ENCODE measurements at regions not wholly inside any gene's neighbourhood (a gene's known extent, or its start where the extent isn't known, plus 50 kb on each side); places are given as distances from the start of the nearest gene placed in this dataset.
A peak's percentile ranks its signal among the peaks of the same experiment; 100 is the strongest.

DNA sequence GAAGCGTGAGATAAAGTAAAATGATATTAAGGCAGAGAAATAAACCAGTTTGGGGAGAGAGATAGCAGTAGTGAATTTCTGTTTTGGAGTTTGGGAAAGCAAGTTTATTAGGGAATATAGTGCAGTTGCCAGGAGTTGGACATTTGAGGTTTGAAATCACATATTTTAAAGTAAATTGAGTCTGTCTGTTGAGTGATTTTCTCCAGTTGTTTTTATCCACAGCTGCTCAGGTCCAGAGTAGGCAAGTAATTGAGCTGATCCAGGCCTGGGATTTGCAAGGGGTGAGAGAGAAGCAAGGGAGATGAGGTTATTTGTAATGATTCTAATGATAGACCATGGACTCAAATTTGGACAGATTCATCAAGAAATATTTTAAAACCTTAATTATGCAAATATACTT lies 481.9 kb downstream of the UTRN start:
- no peak overlapping the region for H3K4me3 ChIP-seq (ENCODE audit: low read length)
- DNase-seq (ENCODE audit: low read depth) = no peak
- TF ChIP-seq, protein P1, sequence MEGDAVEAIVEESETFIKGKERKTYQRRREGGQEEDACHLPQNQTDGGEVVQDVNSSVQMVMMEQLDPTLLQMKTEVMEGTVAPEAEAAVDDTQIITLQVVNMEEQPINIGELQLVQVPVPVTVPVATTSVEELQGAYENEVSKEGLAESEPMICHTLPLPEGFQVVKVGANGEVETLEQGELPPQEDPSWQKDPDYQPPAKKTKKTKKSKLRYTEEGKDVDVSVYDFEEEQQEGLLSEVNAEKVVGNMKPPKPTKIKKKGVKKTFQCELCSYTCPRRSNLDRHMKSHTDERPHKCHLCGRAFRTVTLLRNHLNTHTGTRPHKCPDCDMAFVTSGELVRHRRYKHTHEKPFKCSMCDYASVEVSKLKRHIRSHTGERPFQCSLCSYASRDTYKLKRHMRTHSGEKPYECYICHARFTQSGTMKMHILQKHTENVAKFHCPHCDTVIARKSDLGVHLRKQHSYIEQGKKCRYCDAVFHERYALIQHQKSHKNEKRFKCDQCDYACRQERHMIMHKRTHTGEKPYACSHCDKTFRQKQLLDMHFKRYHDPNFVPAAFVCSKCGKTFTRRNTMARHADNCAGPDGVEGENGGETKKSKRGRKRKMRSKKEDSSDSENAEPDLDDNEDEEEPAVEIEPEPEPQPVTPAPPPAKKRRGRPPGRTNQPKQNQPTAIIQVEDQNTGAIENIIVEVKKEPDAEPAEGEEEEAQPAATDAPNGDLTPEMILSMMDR (conservative IDR thresholded peaks at IDR 0.05; ENCODE audit: low read length) = no peak

DNA sequence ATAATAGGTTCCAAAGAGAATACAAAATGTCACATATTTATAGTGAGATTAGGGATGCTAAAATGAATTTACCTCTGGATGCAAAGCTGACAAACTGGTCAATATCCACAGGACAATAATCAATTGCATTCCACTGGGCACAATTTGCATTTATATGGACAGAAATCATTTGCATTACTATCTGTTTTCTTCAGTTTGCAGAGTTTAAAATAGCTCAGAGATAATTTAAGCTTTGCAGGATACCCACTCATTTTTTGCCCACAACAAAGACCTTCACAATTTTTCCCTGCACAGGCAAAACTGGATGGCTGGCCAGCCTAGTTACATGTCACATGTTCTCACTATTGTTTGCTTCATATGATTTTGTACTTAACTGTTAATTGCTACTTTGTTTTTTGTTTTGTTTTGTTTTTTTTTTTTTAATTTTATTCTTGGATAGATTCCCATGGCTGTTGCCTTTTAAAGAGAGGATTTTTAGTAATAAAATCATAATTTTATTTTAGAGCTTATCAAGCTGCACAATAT lies 483.5 kb downstream of the UTRN start:
- no peak overlapping the region for H3K4me3 ChIP-seq (ENCODE audit: low read length)
- TF ChIP-seq, protein P1 (conservative IDR thresholded peaks at IDR 0.05; ENCODE audit: low read length) = no peak
- no peak for DNase-seq (ENCODE audit: low read depth)

DNA sequence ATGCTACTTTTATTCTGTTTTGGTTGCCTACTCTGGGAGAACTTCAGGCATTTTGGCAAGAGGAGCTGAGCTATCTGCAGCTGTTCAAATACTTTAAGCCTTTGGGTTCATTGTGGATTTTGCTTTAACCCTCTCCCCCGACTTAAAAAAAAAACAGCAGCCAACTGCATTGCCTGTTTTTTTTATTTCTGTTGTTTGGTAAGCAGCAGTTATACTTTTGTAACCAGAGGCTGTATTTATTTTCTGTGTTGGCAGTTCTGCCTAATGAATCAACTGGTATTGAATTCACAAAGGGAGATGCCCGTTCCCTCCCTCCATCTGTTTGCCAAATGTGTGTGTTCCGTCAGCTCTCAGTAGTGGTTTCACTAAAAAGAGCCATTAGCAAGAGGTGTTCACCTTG lies 484.0 kb downstream of the UTRN start:
- TF ChIP-seq, protein P1 (conservative IDR thresholded peaks at IDR 0.05; ENCODE audit: low read length) = no peak
- DNase-seq (ENCODE audit: low read depth) = peak; percentile 50

DNA sequence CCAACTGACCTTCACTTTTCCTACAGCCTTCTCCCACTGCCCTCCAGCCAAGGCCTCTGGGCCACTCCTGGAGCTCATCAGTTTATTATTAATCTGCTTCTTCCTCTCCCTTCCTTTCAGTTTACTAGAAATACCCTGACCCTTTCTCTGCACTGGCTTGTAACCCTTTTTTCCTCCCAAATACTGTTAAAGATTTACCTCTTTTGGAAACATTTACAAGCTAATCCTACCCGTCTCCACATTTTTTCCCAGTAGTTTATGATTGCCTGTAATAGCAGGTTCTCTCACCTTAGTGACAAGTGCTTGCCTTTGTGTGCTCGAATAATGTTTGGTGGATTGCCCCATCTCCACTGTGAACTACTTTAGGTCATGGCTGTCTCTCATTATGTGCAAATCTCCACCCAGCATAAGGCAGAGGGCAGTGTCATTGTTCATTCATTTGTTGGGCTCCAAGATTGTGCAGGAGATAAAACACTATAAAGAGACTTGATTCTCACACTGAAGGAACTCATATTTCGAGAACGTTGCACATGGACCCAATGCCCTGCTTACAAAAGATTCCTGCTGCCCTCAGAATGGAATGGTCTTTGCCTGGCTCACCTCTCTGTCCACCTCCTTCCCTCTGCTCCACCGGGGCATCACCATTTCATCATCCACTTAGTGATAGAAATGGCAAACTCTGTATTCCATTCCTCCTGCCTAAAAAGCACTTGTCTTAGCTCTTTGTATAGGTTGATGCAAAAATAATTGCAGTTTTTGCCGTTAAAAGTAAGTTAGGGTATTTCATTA lies 491.1 kb downstream of the UTRN start:
- DNase-seq (ENCODE audit: low read depth) = no peak
- no peak overlapping the region for H3K4me3 ChIP-seq (ENCODE audit: low read length)
- TF ChIP-seq, protein P1 (conservative IDR thresholded peaks at IDR 0.05; ENCODE audit: low read length) = no peak

More for the DNA sequence above, 484.0 kb downstream of the UTRN start:
- H3K4me3 ChIP-seq (ENCODE audit: low read length) = no peak overlapping the region

DNA sequence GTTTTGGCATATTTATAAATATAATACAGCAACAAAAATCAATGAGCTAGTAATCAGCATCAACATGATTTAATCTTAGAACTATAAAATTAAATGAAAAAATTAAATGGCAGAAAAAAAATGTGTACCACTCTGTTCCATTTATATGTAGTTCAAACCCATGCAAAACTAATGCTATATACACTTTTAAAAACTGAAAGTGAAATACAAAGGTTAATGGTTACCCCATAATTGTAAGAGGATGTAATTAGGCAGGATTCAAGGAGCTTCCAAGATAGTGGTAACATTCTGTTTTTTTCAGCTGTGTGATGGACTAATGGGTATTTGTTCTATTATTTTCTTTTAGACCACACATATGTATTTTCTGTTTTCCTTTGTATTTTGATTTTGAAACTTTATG lies 492.1 kb downstream of the UTRN start:
- no peak for DNase-seq (ENCODE audit: low read depth)
- H3K4me3 ChIP-seq (ENCODE audit: low read length) = no peak overlapping the region
- TF ChIP-seq, protein P1 (conservative IDR thresholded peaks at IDR 0.05; ENCODE audit: low read length) = no peak

DNA sequence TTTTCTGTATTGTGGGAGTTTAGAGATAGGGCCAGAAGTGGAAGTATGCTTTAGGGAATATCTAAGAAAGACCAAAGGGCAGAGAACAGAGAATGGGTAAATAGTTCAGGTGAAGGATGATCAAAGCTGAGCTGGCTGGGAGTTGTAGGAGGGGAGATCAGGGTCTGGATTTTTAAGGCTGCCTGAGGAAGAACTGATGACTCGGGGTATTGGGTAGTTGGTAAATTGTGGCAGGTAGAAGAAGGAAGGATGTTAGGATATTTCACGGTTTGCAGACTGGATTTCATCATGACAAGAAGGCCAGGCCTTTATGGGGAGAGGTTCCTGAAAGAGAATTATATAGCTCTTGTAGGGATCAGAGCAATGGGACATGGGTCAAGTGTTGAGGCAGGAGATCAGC lies 492.9 kb downstream of the UTRN start:
- TF ChIP-seq, protein P1 (conservative IDR thresholded peaks at IDR 0.05; ENCODE audit: low read length) = no peak
- DNase-seq (ENCODE audit: low read depth) = no peak
- H3K4me3 ChIP-seq (ENCODE audit: low read length) = no peak overlapping the region

Measured in AG10803 (cell line).